Fibroblast of lung (primary cell): ENCODE measurements at regions not wholly inside any gene's neighbourhood (a gene's known extent, or its start where the extent isn't known, plus 50 kb on each side); places are given as distances from the start of the nearest gene placed in this dataset.

Experiments used
- DNase-seq, 2 donors: peaks; one replicate each; pipeline versions ENCODE4 v3.0.0 to v3.0.0-alpha.2; 2010; ENCODE audit warnings: low read depth in 2 of 2
- H2AFZ ChIP-seq: 2 replicates; pipeline ENCODE4 v1.5.1; 2012; ENCODE audit warnings: low read length, control low read depth, inconsistent platforms
- H3K27ac ChIP-seq: 2 replicates; pipeline ENCODE4 v1.5.1; 2011; ENCODE audit warnings: low read length, control low read depth; ENCODE audit not compliant: insufficient read depth
- H3K27me3 ChIP-seq: 2 replicates; pipeline ENCODE4 v1.5.1; 2011; ENCODE audit warnings: mild to moderate bottlenecking, low read length; ENCODE audit not compliant: control insufficient read depth, insufficient read depth
- H3K36me3 ChIP-seq: 2 replicates; pipeline ENCODE4 v1.5.1; 2011; ENCODE audit warnings: low read length; ENCODE audit not compliant: control insufficient read depth, insufficient read depth
- H3K4me1 ChIP-seq: 2 replicates; pipeline ENCODE4 v1.5.1; 2011; ENCODE audit warnings: low read length; ENCODE audit not compliant: control insufficient read depth, insufficient read depth; ENCODE audit errors: extremely low read depth
- H3K4me2 ChIP-seq: 2 replicates; pipeline ENCODE4 v1.5.1; 2011; ENCODE audit warnings: low read length, control low read depth; ENCODE audit not compliant: insufficient read depth; ENCODE audit errors: extremely low read depth
- H3K4me3 ChIP-seq, 4 experiments: fragments of 200-600 bp in 1 of 4; sonication (generic) in 1 of 4; replicated peaks in 1 of 4; 2 replicates each; pipeline ENCODE4 v1.5.1; 2011 to 2016; ENCODE audit warnings: low read length in 4 of 4, low read depth in 3 of 4, mild to moderate bottlenecking in 3 of 4, control low read depth in 2 of 4, inconsistent platforms in 1 of 4, mixed read lengths in 1 of 4; ENCODE audit not compliant: insufficient read depth in 1 of 4; ENCODE audit errors: control extremely low read depth in 1 of 4
- H3K79me2 ChIP-seq: 2 replicates; pipeline ENCODE4 v1.5.1; 2012; ENCODE audit warnings: mild to moderate bottlenecking, low read length, inconsistent platforms; ENCODE audit not compliant: control insufficient read depth, insufficient read depth
- H3K9ac ChIP-seq: 2 replicates; pipeline ENCODE4 v1.5.1; 2011; ENCODE audit warnings: mild to moderate bottlenecking, low read length, control low read depth; ENCODE audit not compliant: insufficient read depth
- H3K9me3 ChIP-seq: 2 replicates; pipeline ENCODE4 v1.5.1; 2012; ENCODE audit warnings: low read depth, low read length; ENCODE audit not compliant: control insufficient read depth, insufficient read depth
- H4K20me1 ChIP-seq: 2 replicates; pipeline ENCODE4 v1.5.1; 2011; ENCODE audit warnings: low read length; ENCODE audit not compliant: control insufficient read depth, insufficient read depth; ENCODE audit errors: extremely low read depth
- EZH2 ChIP-seq: IDR thresholded peaks from 2 replicates; pipeline ENCODE4 v1.5.1; 2012; ENCODE audit warnings: low read length, control low read depth, mild to moderate bottlenecking; ENCODE audit errors: missing control alignments
- TF ChIP-seq, protein P1 (sequence below), 2 donors: IDR thresholded peaks in 1 of 2; conservative IDR thresholded peaks in 1 of 2; 1 replicate in 1 of 2; 2 replicates in 1 of 2; pipeline ENCODE4 v1.5.1; 2011 to 2012; ENCODE audit warnings: low read length in 2 of 2, control low read depth in 1 of 2, inconsistent platforms in 1 of 2, low read depth in 1 of 2, mild to moderate bottlenecking in 1 of 2

- no peak overlapping the region for H2AFZ ChIP-seq
- peaks cover 6% of the 10 kb centered on the region for H3K4me1 ChIP-seq
- H3K4me3 ChIP-seq = no peak overlapping the region
- TF ChIP-seq, protein P1, sequence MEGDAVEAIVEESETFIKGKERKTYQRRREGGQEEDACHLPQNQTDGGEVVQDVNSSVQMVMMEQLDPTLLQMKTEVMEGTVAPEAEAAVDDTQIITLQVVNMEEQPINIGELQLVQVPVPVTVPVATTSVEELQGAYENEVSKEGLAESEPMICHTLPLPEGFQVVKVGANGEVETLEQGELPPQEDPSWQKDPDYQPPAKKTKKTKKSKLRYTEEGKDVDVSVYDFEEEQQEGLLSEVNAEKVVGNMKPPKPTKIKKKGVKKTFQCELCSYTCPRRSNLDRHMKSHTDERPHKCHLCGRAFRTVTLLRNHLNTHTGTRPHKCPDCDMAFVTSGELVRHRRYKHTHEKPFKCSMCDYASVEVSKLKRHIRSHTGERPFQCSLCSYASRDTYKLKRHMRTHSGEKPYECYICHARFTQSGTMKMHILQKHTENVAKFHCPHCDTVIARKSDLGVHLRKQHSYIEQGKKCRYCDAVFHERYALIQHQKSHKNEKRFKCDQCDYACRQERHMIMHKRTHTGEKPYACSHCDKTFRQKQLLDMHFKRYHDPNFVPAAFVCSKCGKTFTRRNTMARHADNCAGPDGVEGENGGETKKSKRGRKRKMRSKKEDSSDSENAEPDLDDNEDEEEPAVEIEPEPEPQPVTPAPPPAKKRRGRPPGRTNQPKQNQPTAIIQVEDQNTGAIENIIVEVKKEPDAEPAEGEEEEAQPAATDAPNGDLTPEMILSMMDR (conservative IDR thresholded peaks at IDR 0.05 in 1 of 2, IDR thresholded peaks at IDR 0.05 in 1 of 2; ENCODE audit: low read depth in 1 of 2, low read length in 2 of 2) = no peak
- no peak for TF ChIP-seq EZH2
- H3K9ac ChIP-seq = no peak overlapping the region
- H3K36me3 ChIP-seq = no peaks in the 10 kb centered on the region
- H4K20me1 ChIP-seq = no peaks in the 10 kb centered on the region
- H3K4me2 ChIP-seq = no peak overlapping the region
- H3K27ac ChIP-seq = peak overlapping the region; percentile 11
- DNase-seq = peak in 1 of 2 donors; percentile 70
- no peaks in the 10 kb centered on the region for H3K9me3 ChIP-seq
- no peaks in the 10 kb centered on the region for H3K27me3 ChIP-seq
- H3K79me2 ChIP-seq = no peaks in the 10 kb centered on the region
Measured at GRCh38 chr6:44029444-44030185, 97.6 kb downstream of the MRPL14 start.

DNA sequence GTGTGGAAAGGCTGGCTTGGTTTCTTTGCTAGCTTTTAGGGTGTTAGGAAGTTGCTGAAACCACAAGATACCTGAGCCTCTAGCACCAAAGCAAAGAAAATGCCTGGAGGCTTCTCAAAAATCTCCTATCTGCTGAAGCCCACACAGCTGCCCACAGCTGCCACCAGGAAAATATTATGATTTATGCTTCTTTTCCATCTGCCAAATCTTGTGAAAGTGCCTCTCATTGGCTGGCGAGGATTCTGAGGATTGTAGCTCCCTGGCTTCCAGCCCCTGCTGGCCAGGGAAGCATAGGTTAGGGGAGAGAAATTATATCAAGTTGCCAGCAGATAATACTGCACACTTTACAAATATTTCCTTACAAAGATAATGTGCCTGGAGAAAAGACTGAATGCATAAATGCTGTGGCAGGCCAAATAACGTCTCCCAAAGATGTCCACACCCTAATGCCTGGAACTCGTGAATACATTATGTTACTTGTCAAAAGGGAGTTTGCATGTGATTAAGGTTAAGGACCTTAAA, 98.4 kb downstream of the MRPL14 start:
- Histone ChIP-seq H3K36me3 (no peaks in the 10 kb centered on the region), H3K4me3 (no peak overlapping the region), H4K20me1 (no peaks in the 10 kb centered on the region), H2AFZ (no peak overlapping the region), H3K79me2 (no peaks in the 10 kb centered on the region), H3K9ac (no peak overlapping the region), H3K4me1 (peaks cover 2% of the 10 kb centered on the region), H3K27me3 (no peaks in the 10 kb centered on the region), H3K27ac (peak overlapping the region; percentile 11), H3K4me2 (no peak overlapping the region), H3K9me3 (no peaks in the 10 kb centered on the region)
- TF ChIP-seq EZH2 = no peak
- TF ChIP-seq, protein P1 (conservative IDR thresholded peaks at IDR 0.05 in 1 of 2, IDR thresholded peaks at IDR 0.05 in 1 of 2; ENCODE audit: low read depth in 1 of 2, low read length in 2 of 2) = peak; percentile 4 to 38
- peak in 1 of 2 donors; percentile 59 for DNase-seq

DNA sequence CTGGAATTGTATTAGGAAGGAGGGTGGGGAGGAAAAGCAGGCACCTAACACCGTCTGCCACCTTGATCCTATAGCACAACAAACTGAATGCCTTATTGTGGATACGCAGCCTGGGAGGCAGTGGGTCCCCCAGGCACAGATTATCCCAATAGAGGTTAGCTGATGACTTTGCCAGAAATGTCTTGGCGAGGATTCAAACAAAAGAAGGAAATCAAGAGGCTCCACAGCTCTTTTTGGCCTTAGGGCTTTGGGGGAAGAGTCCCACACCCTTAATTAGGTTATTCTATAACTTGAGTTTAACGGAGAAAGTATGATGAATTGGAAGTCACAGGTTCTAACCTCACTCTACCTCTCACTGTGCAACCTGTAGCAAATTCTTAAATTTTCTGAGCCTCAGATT, 102.0 kb downstream of the MRPL14 start:
- Histone ChIP-seq H4K20me1 (no peaks in the 10 kb centered on the region), H3K4me1 (peaks cover 9% of the 10 kb centered on the region), H3K9ac (no peak overlapping the region), H3K27me3 (no peaks in the 10 kb centered on the region), H2AFZ (no peak overlapping the region), H3K9me3 (no peaks in the 10 kb centered on the region), H3K27ac (no peak overlapping the region), H3K4me3 (no peak overlapping the region), H3K36me3 (no peaks in the 10 kb centered on the region), H3K79me2 (no peaks in the 10 kb centered on the region), H3K4me2 (no peak overlapping the region)
- TF ChIP-seq, protein P1 (conservative IDR thresholded peaks at IDR 0.05 in 1 of 2, IDR thresholded peaks at IDR 0.05 in 1 of 2; ENCODE audit: low read depth in 1 of 2, low read length in 2 of 2) = no peak
- no peak for TF ChIP-seq EZH2
- DNase-seq = no peak
